Ishikawa (cell line): ENCODE measurements at regions not wholly inside any gene's neighbourhood (a gene's known extent, or its start where the extent isn't known, plus 50 kb on each side); places are given as distances from the start of the nearest gene placed in this dataset.

Experiments used
- CEBPB ChIP-seq: IDR thresholded peaks from 2 replicates; pipeline ENCODE4 v1.6.1; 2012
- RAD21 ChIP-seq: IDR thresholded peaks from 2 replicates; pipeline ENCODE4 v1.6.1; 2012; ENCODE audit warnings: low read depth
- TF ChIP-seq, protein P1 (sequence below): IDR thresholded peaks from 2 replicates; pipeline ENCODE4 v1.6.1; 2012; ENCODE audit warnings: low read depth, mild to moderate bottlenecking

DNA sequence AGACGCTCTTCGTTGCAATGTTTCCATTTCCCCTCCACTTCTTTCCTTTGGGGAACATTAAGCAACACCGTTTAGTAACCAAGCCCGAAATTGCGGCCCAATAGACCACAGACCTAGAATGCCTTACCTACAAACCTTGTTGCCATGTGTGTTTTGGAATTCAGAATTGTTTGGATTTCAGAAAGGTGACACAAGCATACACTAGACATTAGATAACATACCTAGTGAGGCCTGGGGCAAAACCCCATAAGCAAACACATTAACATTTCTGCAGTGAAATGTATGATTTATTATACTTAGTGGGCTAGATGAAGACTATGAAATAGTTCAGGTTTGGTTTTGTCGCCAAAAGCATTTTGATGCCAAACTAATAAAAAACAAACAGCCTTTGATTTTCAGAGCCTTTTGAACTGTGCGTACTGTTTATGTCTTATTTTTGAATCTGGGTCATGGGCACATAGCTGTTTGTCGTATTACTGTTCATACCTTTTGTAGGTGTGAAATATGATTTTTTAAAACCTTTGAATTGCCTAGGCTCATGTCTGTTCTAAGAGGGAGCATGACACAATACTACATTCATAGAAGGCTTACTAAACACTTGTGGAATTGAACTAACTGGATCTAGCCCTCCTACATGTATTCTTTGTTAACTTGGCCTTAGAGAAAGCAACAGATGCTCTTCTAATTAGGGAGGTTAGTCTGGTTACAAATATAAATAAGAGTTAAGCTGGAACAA lies 88.6 kb upstream of the TMEM164 start:
- TF ChIP-seq, protein P1, sequence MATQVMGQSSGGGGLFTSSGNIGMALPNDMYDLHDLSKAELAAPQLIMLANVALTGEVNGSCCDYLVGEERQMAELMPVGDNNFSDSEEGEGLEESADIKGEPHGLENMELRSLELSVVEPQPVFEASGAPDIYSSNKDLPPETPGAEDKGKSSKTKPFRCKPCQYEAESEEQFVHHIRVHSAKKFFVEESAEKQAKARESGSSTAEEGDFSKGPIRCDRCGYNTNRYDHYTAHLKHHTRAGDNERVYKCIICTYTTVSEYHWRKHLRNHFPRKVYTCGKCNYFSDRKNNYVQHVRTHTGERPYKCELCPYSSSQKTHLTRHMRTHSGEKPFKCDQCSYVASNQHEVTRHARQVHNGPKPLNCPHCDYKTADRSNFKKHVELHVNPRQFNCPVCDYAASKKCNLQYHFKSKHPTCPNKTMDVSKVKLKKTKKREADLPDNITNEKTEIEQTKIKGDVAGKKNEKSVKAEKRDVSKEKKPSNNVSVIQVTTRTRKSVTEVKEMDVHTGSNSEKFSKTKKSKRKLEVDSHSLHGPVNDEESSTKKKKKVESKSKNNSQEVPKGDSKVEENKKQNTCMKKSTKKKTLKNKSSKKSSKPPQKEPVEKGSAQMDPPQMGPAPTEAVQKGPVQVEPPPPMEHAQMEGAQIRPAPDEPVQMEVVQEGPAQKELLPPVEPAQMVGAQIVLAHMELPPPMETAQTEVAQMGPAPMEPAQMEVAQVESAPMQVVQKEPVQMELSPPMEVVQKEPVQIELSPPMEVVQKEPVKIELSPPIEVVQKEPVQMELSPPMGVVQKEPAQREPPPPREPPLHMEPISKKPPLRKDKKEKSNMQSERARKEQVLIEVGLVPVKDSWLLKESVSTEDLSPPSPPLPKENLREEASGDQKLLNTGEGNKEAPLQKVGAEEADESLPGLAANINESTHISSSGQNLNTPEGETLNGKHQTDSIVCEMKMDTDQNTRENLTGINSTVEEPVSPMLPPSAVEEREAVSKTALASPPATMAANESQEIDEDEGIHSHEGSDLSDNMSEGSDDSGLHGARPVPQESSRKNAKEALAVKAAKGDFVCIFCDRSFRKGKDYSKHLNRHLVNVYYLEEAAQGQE = no peak
- TF ChIP-seq RAD21 (no peak), CEBPB (no peak)
